Endothelial cell of umbilical vein (primary cell): ENCODE measurements at regions not wholly inside any gene's neighbourhood (a gene's known extent, or its start where the extent isn't known, plus 50 kb on each side); places are given as distances from the start of the nearest gene placed in this dataset.

Experiments used
- BruUV-seq: library from RNA; stranded (reverse); fragments of 400-500 nt; replicated peaks from 2 replicates; lab custom pipeline; 2021; lab: Mats Ljungman, UMichigan
- CTCF ChIA-PET: fragments of 300-600, 350-600 bp; sonication (Branson Sonifier 250); formaldehyde crosslinking; loops from one replicate; lab custom pipeline; 2021; ENCODE audit warnings: antibody characterized with exemption, inconsistent platforms; lab: Charles Lee
- POLR2A ChIA-PET: fragments of 300-600, 350-600 bp; sonication (Branson Sonifier 250); formaldehyde crosslinking; loops from one replicate; lab custom pipeline; 2021; ENCODE audit warnings: antibody characterized with exemption, inconsistent platforms; lab: Charles Lee
- DNase-seq: peaks from one replicate; pipeline ENCODE4 v3.0.0-alpha.2; 2011; ENCODE audit warnings: low read depth, low spot score
- FAIRE-seq: peaks from 2 replicates; lab custom pipeline; 2011; peaks lifted over from hg19 to GRCh38; lab: Jason Lieb, UNC
- H2AFZ ChIP-seq: 2 replicates; pipeline ENCODE4 v1.6.0; 2012; ENCODE audit warnings: low read depth, low read length, control low read depth, inconsistent platforms
- H3K27ac ChIP-seq: 2 replicates; pipeline ENCODE4 v1.5.1; 2011; ENCODE audit warnings: low read depth, mild to moderate bottlenecking, control low read depth, low read length, moderate library complexity; ENCODE audit not compliant: insufficient read depth
- H3K27me3 ChIP-seq, 2 experiments: 2 replicates each; pipeline versions ENCODE4 v1.6.0 to v1.6.1; 2011; ENCODE audit warnings: low read length in 2 of 2, mixed read lengths in 1 of 2; ENCODE audit not compliant: control insufficient read depth in 2 of 2, insufficient read depth in 2 of 2
- H3K36me3 ChIP-seq, 2 experiments: 2 replicates in 1 of 2; 3 replicates in 1 of 2; pipeline ENCODE4 v1.5.1; 2011; ENCODE audit warnings: low read length in 2 of 2, mild to moderate bottlenecking in 1 of 2, moderate library complexity in 1 of 2; ENCODE audit not compliant: control insufficient read depth in 2 of 2, insufficient read depth in 2 of 2; ENCODE audit errors: extremely low read depth in 1 of 2
- H3K4me1 ChIP-seq: 3 replicates; pipeline ENCODE4 v1.5.1; 2011; ENCODE audit warnings: mild to moderate bottlenecking, low read length; ENCODE audit not compliant: control insufficient read depth, insufficient read depth; ENCODE audit errors: extremely low read depth
- H3K4me2 ChIP-seq: 2 replicates; pipeline ENCODE4 v1.6.1; 2011; ENCODE audit warnings: low read length, control low read depth, mixed read lengths; ENCODE audit not compliant: insufficient read depth
- H3K4me3 ChIP-seq, 3 experiments: fragments of 200-600 bp in 1 of 3; sonication (generic), shearing (Covaris generic) in 1 of 3; replicated peaks in 1 of 3; 2 replicates each; pipeline ENCODE4 v1.5.1; 2011 to 2016; ENCODE audit warnings: control low read depth in 3 of 3, low read length in 3 of 3, mild to moderate bottlenecking in 2 of 3, inconsistent platforms in 1 of 3, low read depth in 1 of 3, moderate library complexity in 1 of 3; ENCODE audit not compliant: insufficient read depth in 1 of 3
- H3K79me2 ChIP-seq: 2 replicates; pipeline ENCODE4 v1.6.0; 2012; ENCODE audit warnings: low read length, inconsistent platforms; ENCODE audit not compliant: control insufficient read depth, insufficient read depth
- H3K9ac ChIP-seq: replicated peaks from 2 replicates; pipeline ENCODE3; 2011; ENCODE audit warnings: low read length, control low read depth; ENCODE audit not compliant: insufficient read depth; ENCODE audit errors: extremely low read depth
- H3K9me1 ChIP-seq: replicated peaks from 3 replicates; pipeline ENCODE4 v1.6.0; 2011; ENCODE audit warnings: mild to moderate bottlenecking, low read length; ENCODE audit not compliant: control insufficient read depth, insufficient read depth; ENCODE audit errors: extremely low read depth
- H3K9me3 ChIP-seq: replicated peaks from 2 replicates; pipeline ENCODE4 v1.5.1; 2012; ENCODE audit warnings: low read length, inconsistent platforms; ENCODE audit not compliant: control insufficient read depth, insufficient read depth
- H4K20me1 ChIP-seq: replicated peaks from 2 replicates; pipeline ENCODE3; 2011; ENCODE audit warnings: mild to moderate bottlenecking, low read length; ENCODE audit not compliant: control insufficient read depth, insufficient read depth; ENCODE audit errors: extremely low read depth
- CTCF ChIP-seq, 2 donors: IDR thresholded peaks; 1 replicate in 1 of 2; 2 replicates in 1 of 2; pipeline ENCODE4 v1.5.1; 2011; ENCODE audit warnings: low read length in 2 of 2, mild to moderate bottlenecking in 2 of 2, moderate library complexity in 2 of 2, control low read depth in 1 of 2, inconsistent platforms in 1 of 2, low read depth in 1 of 2; ENCODE audit not compliant: insufficient read depth in 1 of 2; ENCODE audit errors: extremely low read depth in 1 of 2
- FOS ChIP-seq: IDR thresholded peaks from 2 replicates; pipeline ENCODE4 v1.6.1; 2011; ENCODE audit warnings: mild to moderate bottlenecking, low read length, moderate library complexity, borderline replicate concordance; ENCODE audit not compliant: insufficient read depth
- JUN ChIP-seq: IDR thresholded peaks from 2 replicates; pipeline ENCODE4 v1.6.1; 2011; ENCODE audit warnings: borderline replicate concordance, low read depth; ENCODE audit not compliant: insufficient read length, insufficient read depth
- MAX ChIP-seq: IDR thresholded peaks from 2 replicates; pipeline ENCODE4 v1.6.1; 2011; ENCODE audit not compliant: insufficient read depth, insufficient read length
- MYC ChIP-seq: IDR thresholded peaks from one replicate; pipeline ENCODE4 v1.6.1; 2011; ENCODE audit warnings: mild to moderate bottlenecking, low read depth, low read length
- POLR2AphosphoS5 ChIP-seq: IDR thresholded peaks from 2 replicates; pipeline ENCODE4 v1.6.1; 2012; ENCODE audit warnings: low read depth, mild to moderate bottlenecking, control low read depth, low read length, moderate library complexity; ENCODE audit not compliant: insufficient read depth
- dilution Hi-C: fragments of 300-500 bp; cut with MboI; formaldehyde crosslinking; loops from one replicate; pipeline ENCODE4 v1.15.0; 2019; ENCODE audit warnings: low sequenced_read_pairs; ENCODE audit not compliant: extremely low pct_ligation_motif_present
- intact Hi-C: fragments of 100-400 bp; cut with micrococcal nuclease; formaldehyde crosslinking; loops from one replicate; pipeline ENCODE4 v1.10.0; 2022

GRCh38 chr2:188645986-188646385 lies 328.2 kb upstream of the COL3A1 start:
- Histone ChIP-seq H3K27ac (no peak overlapping the region), H3K4me1 (no peaks in the 10 kb centered on the region), H2AFZ (no peak overlapping the region), H4K20me1 (no peaks in the 10 kb centered on the region), H3K36me3 (no peaks in the 10 kb centered on the region), H3K27me3 (no peaks in the 10 kb centered on the region), H3K9ac (no peak overlapping the region), H3K4me2 (no peak overlapping the region), H3K9me3 (no peaks in the 10 kb centered on the region), H3K79me2 (no peaks in the 10 kb centered on the region), H3K9me1 (no peaks in the 10 kb centered on the region), H3K4me3 (no peak overlapping the region)
- dilution Hi-C loops, result no loop called here
- intact Hi-C loops, result no loop called here
- CTCF ChIA-PET, result interaction anchor here (1.3 kb wide), 1 partner anchor 9 kb away, joined by 3 read pairs; no protein-coding TSS in a partner anchor
- no TSS peak for BruUV-seq
- no peak for TF ChIP-seq FOS
- no peak for TF ChIP-seq JUN
- no peak for TF ChIP-seq MAX
- TF ChIP-seq POLR2AphosphoS5, result no peak
- TF ChIP-seq MYC, result no peak
- FAIRE-seq (no peak), DNase-seq (no peak)
- POLR2A ChIA-PET, result no interaction called here

- H2AFZ ChIP-seq, result no peak overlapping the region
- POLR2A ChIA-PET, result no interaction called here
- intact Hi-C loops, result no loop called here
Measured at GRCh38 chr2:188647430-188648070, 326.6 kb upstream of the COL3A1 start.

More at GRCh38 chr2:188647430-188648070, 326.6 kb upstream of the COL3A1 start:
- BruUV-seq, result no TSS peak
- no peak for TF ChIP-seq CTCF (IDR thresholded peaks at IDR 0.05; ENCODE audit: extremely low read depth in 1 of 2, insufficient read depth in 1 of 2, low read depth in 1 of 2, low read length in 2 of 2)
- no peak overlapping the region for H3K9ac ChIP-seq
- H3K4me2 ChIP-seq, result no peak overlapping the region
- CTCF ChIA-PET, result interaction anchor here (0.8 to 1.3 kb wide), 3 partner anchors 11 to 18 kb away, joined by 3 to 5 read pairs (median 3); no protein-coding TSS in a partner anchor
- H3K9me1 ChIP-seq, result no peaks in the 10 kb centered on the region
- H3K79me2 ChIP-seq, result no peaks in the 10 kb centered on the region
- dilution Hi-C loops, result no loop called here
- no peaks in the 10 kb centered on the region for H3K36me3 ChIP-seq
- no peaks in the 10 kb centered on the region for H3K27me3 ChIP-seq
- H3K9me3 ChIP-seq, result no peaks in the 10 kb centered on the region
- no peak overlapping the region for H3K27ac ChIP-seq
- FAIRE-seq, result no peak
- H4K20me1 ChIP-seq, result no peaks in the 10 kb centered on the region
- no peak overlapping the region for H3K4me3 ChIP-seq
- no peaks in the 10 kb centered on the region for H3K4me1 ChIP-seq
- DNase-seq, result no peak
